ENCODE measurements at regions not wholly inside any gene's neighbourhood (a gene's known extent, or its start where the extent isn't known, plus 50 kb on each side); places are given as distances from the start of the nearest gene placed in this dataset.

GRCh38 chr4:125689805-125690204, 375.1 kb downstream of the FAT4 start:
- no peak for TF ChIP-seq CTCF (IDR thresholded peaks at IDR 0.05; ENCODE audit: insufficient read depth, low read depth, low read length)
- TF ChIP-seq EZH2 (IDR thresholded peaks at IDR 0.05; ENCODE audit: insufficient read depth, low read length) = no peak
